ENCODE measurements at regions not wholly inside any gene's neighbourhood (a gene's known extent, or its start where the extent isn't known, plus 50 kb on each side); places are given as distances from the start of the nearest gene placed in this dataset.

- TF ChIP-seq CTCF (IDR thresholded peaks at IDR 0.05) = no peak
- no peak for TF ChIP-seq POLR2AphosphoS5 (IDR thresholded peaks at IDR 0.05; ENCODE audit: low read depth, low read length)
- TF ChIP-seq REST (IDR thresholded peaks at IDR 0.05; ENCODE audit: insufficient read depth in 1 of 2, low read depth in 2 of 2, low read length in 1 of 2) = no peak
These were observed 74.7 kb upstream of the B3GAT1 start for GRCh38 chr11:134486704-134487103.

All from Panc1 (cell line).